ENCODE measurements at regions not wholly inside any gene's neighbourhood (a gene's known extent, or its start where the extent isn't known, plus 50 kb on each side); places are given as distances from the start of the nearest gene placed in this dataset.

- TF ChIP-seq ZNF655 (CRISPR knock-in tag; IDR thresholded peaks at IDR 0.05) (no peak), STAG1 (CRISPR knock-in tag; IDR thresholded peaks at IDR 0.05; ENCODE audit: borderline replicate concordance) (no peak), RBFOX2 (IDR thresholded peaks at IDR 0.05; ENCODE audit: low read depth, low read length) (no peak), TRIM24 (IDR thresholded peaks at IDR 0.05) (peak; percentile 87 to 94), HES1 (IDR thresholded peaks at IDR 0.05; ENCODE audit: low read depth) (peak; percentile 83), EZH2 (IDR thresholded peaks at IDR 0.05; ENCODE audit: borderline replicate concordance, low read depth, low read length) (no peak), SMARCC2 (IDR thresholded peaks at IDR 0.05; ENCODE audit: low read depth) (no peak), ZBTB26 (CRISPR knock-in tag; IDR thresholded peaks at IDR 0.05) (no peak), ZNF184 (CRISPR knock-in tag; IDR thresholded peaks at IDR 0.05) (no peak), ZBTB7A (IDR thresholded peaks at IDR 0.05; ENCODE audit: borderline replicate concordance, control insufficient read depth, low read depth, low read length) (no peak), NONO (IDR thresholded peaks at IDR 0.05; ENCODE audit: low read depth in 2 of 2, low read length in 1 of 2) (no peak), EP300 (IDR thresholded peaks at IDR 0.05; ENCODE audit: low read length) (peak; percentile 64), GMEB1 (CRISPR knock-in tag; IDR thresholded peaks at IDR 0.05) (no peak), MBD2 (IDR thresholded peaks at IDR 0.05; ENCODE audit: borderline replicate concordance, low read depth) (no peak), FOXO4 (CRISPR knock-in tag; IDR thresholded peaks at IDR 0.05) (no peak), ZNF79 (CRISPR knock-in tag; IDR thresholded peaks at IDR 0.05; ENCODE audit: low read depth) (no peak), POLR2H (tag; IDR thresholded peaks at IDR 0.05; ENCODE audit: low read depth) (no peak), NR0B1 (IDR thresholded peaks at IDR 0.05; ENCODE audit: partially characterized antibody) (no peak), KLF10 (CRISPR knock-in tag; IDR thresholded peaks at IDR 0.05) (no peak), SMAD3 (CRISPR knock-in tag; conservative IDR thresholded peaks at IDR 0.05) (no peak), HMG20B (CRISPR knock-in tag; IDR thresholded peaks at IDR 0.05) (no peak), RHOXF2B (CRISPR knock-in tag; conservative IDR thresholded peaks at IDR 0.05) (no peak)
Measured at GRCh38 chr1:202067188-202067974, 55.3 kb upstream of the GPR37L1 start (continued).

All from K562 (cell line).